DOHH2 (cell line): ENCODE measurements at regions not wholly inside any gene's neighbourhood (a gene's known extent, or its start where the extent isn't known, plus 50 kb on each side); places are given as distances from the start of the nearest gene placed in this dataset.
"Not testable (repeated sequence)": the region's sequence is repeated elsewhere in the genome, so short reads cannot be mapped to it uniquely, and the experiment has no call there.

Source experiments
- H3F3A ChIP-seq: fragments of 200-600 bp; sonication (generic), shearing (Covaris generic); 2 replicates; pipeline ENCODE4 v1.6.0; 2016; ENCODE audit warnings: antibody characterized with exemption, mild to moderate bottlenecking; ENCODE audit not compliant: control insufficient read depth, insufficient read depth
- H3K27ac ChIP-seq: fragments of 200-600 bp; sonication (generic); 2 replicates; pipeline ENCODE4 v1.5.1; 2014; ENCODE audit warnings: low read depth, mild to moderate bottlenecking, low read length, moderate library complexity
- H3K27me3 ChIP-seq: fragments of 200-600 bp; sonication (generic); 2 replicates; pipeline ENCODE4 v1.6.1; 2014; ENCODE audit warnings: mild to moderate bottlenecking, low read length, mixed read lengths; ENCODE audit not compliant: control insufficient read depth
- H3K36me3 ChIP-seq: fragments of 200-600 bp; sonication (generic); 2 replicates; pipeline ENCODE4 v1.6.1; 2014; ENCODE audit warnings: mild to moderate bottlenecking, low read length, moderate library complexity, mixed read lengths; ENCODE audit not compliant: control insufficient read depth
- H3K4me1 ChIP-seq: fragments of 200-600 bp; sonication (generic); 2 replicates; pipeline ENCODE4 v1.6.1; 2014; ENCODE audit warnings: mild to moderate bottlenecking, low read length, mixed read lengths; ENCODE audit not compliant: control insufficient read depth
- H3K4me2 ChIP-seq: fragments of 200-600 bp; sonication (generic); 2 replicates; pipeline ENCODE4 v1.6.0; 2014; ENCODE audit warnings: mild to moderate bottlenecking, low read length, moderate library complexity
- H3K4me3 ChIP-seq: fragments of 200-600 bp; sonication (generic); 2 replicates; pipeline ENCODE4 v1.5.1; 2014; ENCODE audit warnings: mild to moderate bottlenecking, low read length, mixed read lengths
- H3K79me2 ChIP-seq: fragments of 200-600 bp; sonication (generic); 2 replicates; pipeline ENCODE4 v1.6.1; 2014; ENCODE audit warnings: mild to moderate bottlenecking, low read length, mixed read lengths; ENCODE audit not compliant: control insufficient read depth
- H3K9me2 ChIP-seq: fragments of 200-600 bp; sonication (generic); replicated peaks from 2 replicates; pipeline ENCODE4 v1.6.1; 2014; ENCODE audit warnings: mild to moderate bottlenecking, low read length, mixed read lengths; ENCODE audit not compliant: control insufficient read depth
- H3K9me3 ChIP-seq: fragments of 200-600 bp; sonication (generic); 2 replicates; pipeline ENCODE4 v1.6.1; 2014; ENCODE audit warnings: antibody characterized with exemption, low read length, mixed read lengths; ENCODE audit not compliant: control insufficient read depth, insufficient read depth
- H4K20me1 ChIP-seq: fragments of 200-600 bp; sonication (generic); 2 replicates; pipeline ENCODE4 v1.6.0; 2014; ENCODE audit warnings: low read depth, mild to moderate bottlenecking, antibody characterized with exemption, low read length, moderate library complexity; ENCODE audit not compliant: control insufficient read depth, insufficient read depth
- CTCF ChIP-seq: fragments of 200-600 bp; sonication (generic); IDR thresholded peaks from one replicate; pipeline ENCODE4 v1.5.1; 2014; ENCODE audit warnings: antibody characterized with exemption, mild to moderate bottlenecking, low read depth, low read length; ENCODE audit not compliant: poor library complexity, severe bottlenecking
- EZH2phosphoT487 ChIP-seq: fragments of 200-600 bp; sonication (generic); IDR thresholded peaks from 2 replicates; pipeline ENCODE4 v1.6.1; 2017; ENCODE audit warnings: borderline replicate concordance, mild to moderate bottlenecking, antibody characterized with exemption, low read length, moderate library complexity, mixed read lengths

DNA sequence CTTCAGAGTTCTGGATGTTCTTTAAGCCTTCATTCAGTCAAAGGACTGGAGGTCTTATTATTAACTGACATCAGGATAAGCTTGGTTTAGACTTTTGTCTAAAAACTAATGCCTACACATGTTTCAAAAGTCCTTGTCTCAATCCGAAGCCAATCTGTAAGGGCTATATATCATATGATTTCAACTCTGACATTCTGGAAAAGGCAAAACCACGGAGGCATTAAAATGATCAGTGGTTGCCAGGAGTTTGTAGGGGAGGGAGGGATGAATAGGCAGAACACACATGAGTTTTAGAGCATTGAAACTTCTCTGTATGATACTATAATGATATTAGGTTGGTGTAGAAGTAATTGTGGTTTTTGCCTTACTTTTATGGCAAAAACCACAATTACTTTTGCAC lies 1285.8 kb upstream of the CITED2 start:
- Histone ChIP-seq H3K4me3 (no peak overlapping the region), H4K20me1 (no peaks in the 10 kb centered on the region), H3K27me3 (no peaks in the 10 kb centered on the region)

GRCh38 chr6:140653972-140654371 lies 1279.5 kb upstream of the CITED2 start:
- Histone ChIP-seq H3F3A (no peaks in the 10 kb centered on the region), H3K4me2 (no peak overlapping the region), H4K20me1 (no peaks in the 10 kb centered on the region), H3K9me3 (no peaks in the 10 kb centered on the region), H3K27ac (no peak overlapping the region), H3K36me3 (no peaks in the 10 kb centered on the region), H3K4me3 (no peak overlapping the region), H3K9me2 (no peaks in the 10 kb centered on the region), H3K79me2 (no peaks in the 10 kb centered on the region), H3K4me1 (no peaks in the 10 kb centered on the region), H3K27me3 (no peaks in the 10 kb centered on the region)
- TF ChIP-seq EZH2phosphoT487 (no peak), CTCF (no peak)

More for the DNA sequence above, 1285.8 kb upstream of the CITED2 start:
- Histone ChIP-seq H3K36me3 (no peaks in the 10 kb centered on the region), H3K4me2 (no peak overlapping the region), H3K4me1 (peaks cover 9% of the 10 kb centered on the region), H3K79me2 (no peaks in the 10 kb centered on the region), H3K9me3 (no peaks in the 10 kb centered on the region), H3F3A (no peaks in the 10 kb centered on the region), H3K27ac (no peak overlapping the region), H3K9me2 (no peaks in the 10 kb centered on the region)
- no peak for TF ChIP-seq EZH2phosphoT487
- TF ChIP-seq CTCF, result no peak

DNA sequence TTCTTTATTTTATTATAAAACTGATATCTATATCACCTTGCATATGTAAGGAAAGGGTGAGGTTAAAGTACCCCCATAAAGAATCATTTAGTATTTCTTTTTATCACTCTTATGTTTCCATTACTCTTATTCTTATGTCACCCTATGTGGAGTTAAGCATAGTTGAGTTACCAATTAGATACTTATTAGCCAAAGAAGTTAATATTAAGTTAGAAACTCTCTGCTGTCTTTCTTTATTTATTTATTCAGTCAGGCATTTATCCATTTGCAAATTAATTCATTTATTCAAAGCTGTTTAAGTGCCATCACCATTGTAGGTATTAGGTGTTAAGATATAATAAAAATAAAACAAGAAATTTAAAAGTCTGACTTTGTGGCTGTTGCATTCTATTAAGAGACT lies 1279.1 kb upstream of the CITED2 start:
- H3K27ac ChIP-seq, result no peak overlapping the region
- H3K9me3 ChIP-seq, result no peaks in the 10 kb centered on the region
- H4K20me1 ChIP-seq, result no peaks in the 10 kb centered on the region
- H3K4me3 ChIP-seq, result no peak overlapping the region
- TF ChIP-seq CTCF, result no peak
- TF ChIP-seq EZH2phosphoT487, result no peak
- no peaks in the 10 kb centered on the region for H3F3A ChIP-seq
- H3K36me3 ChIP-seq, result no peaks in the 10 kb centered on the region
- no peaks in the 10 kb centered on the region for H3K4me1 ChIP-seq
- no peaks in the 10 kb centered on the region for H3K9me2 ChIP-seq
- no peaks in the 10 kb centered on the region for H3K79me2 ChIP-seq
- no peak overlapping the region for H3K4me2 ChIP-seq
- no peaks in the 10 kb centered on the region for H3K27me3 ChIP-seq

DNA sequence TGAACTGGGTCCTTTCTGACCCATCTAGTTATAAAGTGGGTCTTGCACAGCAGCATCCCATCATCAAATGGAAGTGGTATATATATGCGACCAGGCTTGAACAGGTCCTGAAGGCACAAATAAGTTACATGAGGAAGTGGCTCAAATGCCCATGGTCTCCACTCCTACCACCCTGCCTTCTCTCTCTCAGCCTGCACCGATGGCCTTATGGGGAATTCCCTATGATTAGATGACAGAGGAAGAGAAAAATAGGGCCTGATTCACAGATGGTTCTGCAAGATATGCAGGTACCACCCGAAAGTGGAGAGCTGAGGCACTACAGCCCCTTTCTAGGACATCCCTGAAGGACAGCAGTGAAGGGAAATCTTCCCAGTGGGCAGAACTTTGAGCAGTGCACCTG lies 1275.1 kb upstream of the CITED2 start:
- not testable (repeated sequence) for H3K36me3 ChIP-seq, H3K27me3 ChIP-seq, H3K4me3 ChIP-seq, H3K9me2 ChIP-seq, H3K4me2 ChIP-seq, H3K27ac ChIP-seq, H3F3A ChIP-seq, H3K9me3 ChIP-seq, H4K20me1 ChIP-seq, H3K79me2 ChIP-seq, H3K4me1 ChIP-seq

DNA sequence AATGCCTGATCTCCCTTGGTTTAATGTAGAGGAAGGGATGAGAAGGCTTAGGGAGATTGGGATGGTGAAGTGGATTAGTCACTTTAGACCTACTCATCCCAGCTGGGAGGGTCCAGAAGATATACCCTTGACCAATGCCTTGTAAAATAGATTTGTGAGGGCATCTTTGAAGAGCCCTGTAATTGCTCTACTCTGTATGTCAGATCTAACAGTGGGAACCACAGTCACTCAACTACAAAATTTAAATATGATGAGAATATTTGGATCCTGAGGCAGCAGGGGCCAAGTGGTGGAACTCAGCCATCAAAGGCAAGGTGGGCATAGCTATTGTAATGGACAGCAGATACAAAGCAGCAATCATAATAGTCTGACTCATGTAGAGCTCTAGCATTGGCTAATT lies 1272.9 kb upstream of the CITED2 start:
- not testable (repeated sequence) for H3F3A ChIP-seq, H3K36me3 ChIP-seq, H3K9me2 ChIP-seq, H3K4me1 ChIP-seq, H3K27ac ChIP-seq, H3K4me3 ChIP-seq, H3K9me3 ChIP-seq, H3K27me3 ChIP-seq, H3K4me2 ChIP-seq, H3K79me2 ChIP-seq, H4K20me1 ChIP-seq
